ENCODE measurements at regions not wholly inside any gene's neighbourhood (a gene's known extent, or its start where the extent isn't known, plus 50 kb on each side); places are given as distances from the start of the nearest gene placed in this dataset.

- FAIRE-seq (no peak), DNase-seq (ENCODE audit: insufficient read length, low spot score) (no peak)
- TF ChIP-seq TAF1 (IDR thresholded peaks at IDR 0.05; ENCODE audit: low read depth, low read length), result no peak
- TF ChIP-seq POLR2A (IDR thresholded peaks at IDR 0.05; ENCODE audit: low read depth, low read length), result no peak
- TF ChIP-seq POU2F2 (IDR thresholded peaks at IDR 0.05; ENCODE audit: low read depth, low read length), result no peak
- TF ChIP-seq SPI1 (IDR thresholded peaks at IDR 0.05; ENCODE audit: low read depth, low read length), result no peak
- TF ChIP-seq PAX5 (IDR thresholded peaks at IDR 0.05; ENCODE audit: insufficient read depth, low read length, severe bottlenecking), result no peak
- no peak for TF ChIP-seq POLR2AphosphoS5 (IDR thresholded peaks at IDR 0.05; ENCODE audit: low read depth, low read length)
These were observed 67.9 kb downstream of the TTLL2 start for GRCh38 chr6:167392631-167393316.

DNA sequence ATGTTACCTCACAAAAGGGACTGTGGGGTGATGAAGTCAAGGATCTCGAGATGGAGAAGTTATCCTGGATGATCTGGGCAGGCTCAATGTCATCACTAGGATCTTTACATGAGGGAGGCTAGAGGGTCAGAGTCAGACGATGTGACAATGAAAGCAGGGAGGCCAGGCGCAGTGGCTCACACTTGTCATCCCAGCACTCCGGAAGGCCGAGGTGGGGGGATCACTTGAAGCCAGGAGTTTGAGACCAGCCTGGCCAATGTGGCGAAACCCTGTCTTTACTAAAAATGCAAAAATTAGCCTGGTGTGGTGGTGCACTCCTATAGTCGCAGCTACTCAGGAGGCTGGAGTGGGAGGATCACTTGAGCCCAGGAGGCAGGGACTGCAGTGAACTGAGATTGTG is 68.8 kb downstream of the TTLL2 start:
- FAIRE-seq (no peak), DNase-seq (ENCODE audit: insufficient read length, low spot score) (no peak)
- TF ChIP-seq PAX5 (IDR thresholded peaks at IDR 0.05; ENCODE audit: insufficient read depth, low read length, severe bottlenecking), result no peak
- no peak for TF ChIP-seq TAF1 (IDR thresholded peaks at IDR 0.05; ENCODE audit: low read depth, low read length)
- TF ChIP-seq POLR2AphosphoS5 (IDR thresholded peaks at IDR 0.05; ENCODE audit: low read depth, low read length), result no peak
- TF ChIP-seq POLR2A (IDR thresholded peaks at IDR 0.05; ENCODE audit: low read depth, low read length), result no peak
- TF ChIP-seq POU2F2 (IDR thresholded peaks at IDR 0.05; ENCODE audit: low read depth, low read length), result no peak
- TF ChIP-seq SPI1 (IDR thresholded peaks at IDR 0.05; ENCODE audit: low read depth, low read length), result no peak

GRCh38 chr6:167394339-167394738 is 69.5 kb downstream of the TTLL2 start:
- FAIRE-seq, result no peak
- DNase-seq (ENCODE audit: insufficient read length, low spot score), result no peak
- no peak for TF ChIP-seq POLR2AphosphoS5 (IDR thresholded peaks at IDR 0.05; ENCODE audit: low read depth, low read length)
- TF ChIP-seq TAF1 (IDR thresholded peaks at IDR 0.05; ENCODE audit: low read depth, low read length), result no peak
- TF ChIP-seq SPI1 (IDR thresholded peaks at IDR 0.05; ENCODE audit: low read depth, low read length), result no peak
- no peak for TF ChIP-seq POLR2A (IDR thresholded peaks at IDR 0.05; ENCODE audit: low read depth, low read length)
- no peak for TF ChIP-seq PAX5 (IDR thresholded peaks at IDR 0.05; ENCODE audit: insufficient read depth, low read length, severe bottlenecking)
- TF ChIP-seq POU2F2 (IDR thresholded peaks at IDR 0.05; ENCODE audit: low read depth, low read length), result no peak

- DNase-seq (ENCODE audit: insufficient read length, low spot score) (no peak), FAIRE-seq (no peak)
- TF ChIP-seq POLR2AphosphoS5 (IDR thresholded peaks at IDR 0.05; ENCODE audit: low read depth, low read length), result no peak
- TF ChIP-seq TAF1 (IDR thresholded peaks at IDR 0.05; ENCODE audit: low read depth, low read length), result no peak
- TF ChIP-seq PAX5 (IDR thresholded peaks at IDR 0.05; ENCODE audit: insufficient read depth, low read length, severe bottlenecking), result no peak
- no peak for TF ChIP-seq POU2F2 (IDR thresholded peaks at IDR 0.05; ENCODE audit: low read depth, low read length)
- TF ChIP-seq SPI1 (IDR thresholded peaks at IDR 0.05; ENCODE audit: low read depth, low read length), result no peak
- TF ChIP-seq POLR2A (IDR thresholded peaks at IDR 0.05; ENCODE audit: low read depth, low read length), result no peak
These were observed 69.9 kb downstream of the TTLL2 start for GRCh38 chr6:167394820-167395219.

DNA sequence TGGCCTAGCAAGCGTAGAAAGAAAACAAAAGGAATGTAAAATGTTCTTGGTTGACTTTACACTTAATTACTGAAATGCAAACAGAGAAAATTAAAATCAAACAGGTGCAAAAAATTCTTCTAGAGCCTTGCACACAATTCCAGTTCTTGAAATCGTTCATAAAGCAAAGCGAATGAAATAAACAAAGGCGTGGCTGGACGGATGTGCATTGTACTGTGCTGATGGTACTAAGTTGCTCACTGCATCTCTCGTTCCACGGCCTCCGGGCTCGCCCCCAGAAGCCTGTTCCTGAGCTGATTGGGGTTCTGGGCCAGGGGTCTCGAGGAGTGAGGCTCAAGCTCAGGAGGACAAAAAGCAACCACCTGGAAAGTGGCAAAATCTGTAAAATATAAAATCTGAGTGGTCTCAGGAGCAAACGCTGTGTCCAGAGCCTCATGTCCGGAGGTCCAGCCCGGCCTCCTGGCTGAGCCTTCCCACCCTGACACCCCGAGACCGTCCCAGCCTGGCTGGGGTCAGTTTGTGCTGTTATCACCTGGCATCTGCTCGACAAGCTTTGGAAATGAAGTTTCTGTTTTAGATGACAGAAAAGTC is 71.3 kb downstream of the TTLL2 start:
- DNase-seq (ENCODE audit: insufficient read length, low spot score) (no peak), FAIRE-seq (no peak)
- TF ChIP-seq SPI1 (IDR thresholded peaks at IDR 0.05; ENCODE audit: low read depth, low read length) (no peak), PAX5 (IDR thresholded peaks at IDR 0.05; ENCODE audit: insufficient read depth, low read length, severe bottlenecking) (no peak), POU2F2 (IDR thresholded peaks at IDR 0.05; ENCODE audit: low read depth, low read length) (no peak), TAF1 (IDR thresholded peaks at IDR 0.05; ENCODE audit: low read depth, low read length) (no peak), POLR2A (IDR thresholded peaks at IDR 0.05; ENCODE audit: low read depth, low read length) (no peak), POLR2AphosphoS5 (IDR thresholded peaks at IDR 0.05; ENCODE audit: low read depth, low read length) (no peak)

DNA sequence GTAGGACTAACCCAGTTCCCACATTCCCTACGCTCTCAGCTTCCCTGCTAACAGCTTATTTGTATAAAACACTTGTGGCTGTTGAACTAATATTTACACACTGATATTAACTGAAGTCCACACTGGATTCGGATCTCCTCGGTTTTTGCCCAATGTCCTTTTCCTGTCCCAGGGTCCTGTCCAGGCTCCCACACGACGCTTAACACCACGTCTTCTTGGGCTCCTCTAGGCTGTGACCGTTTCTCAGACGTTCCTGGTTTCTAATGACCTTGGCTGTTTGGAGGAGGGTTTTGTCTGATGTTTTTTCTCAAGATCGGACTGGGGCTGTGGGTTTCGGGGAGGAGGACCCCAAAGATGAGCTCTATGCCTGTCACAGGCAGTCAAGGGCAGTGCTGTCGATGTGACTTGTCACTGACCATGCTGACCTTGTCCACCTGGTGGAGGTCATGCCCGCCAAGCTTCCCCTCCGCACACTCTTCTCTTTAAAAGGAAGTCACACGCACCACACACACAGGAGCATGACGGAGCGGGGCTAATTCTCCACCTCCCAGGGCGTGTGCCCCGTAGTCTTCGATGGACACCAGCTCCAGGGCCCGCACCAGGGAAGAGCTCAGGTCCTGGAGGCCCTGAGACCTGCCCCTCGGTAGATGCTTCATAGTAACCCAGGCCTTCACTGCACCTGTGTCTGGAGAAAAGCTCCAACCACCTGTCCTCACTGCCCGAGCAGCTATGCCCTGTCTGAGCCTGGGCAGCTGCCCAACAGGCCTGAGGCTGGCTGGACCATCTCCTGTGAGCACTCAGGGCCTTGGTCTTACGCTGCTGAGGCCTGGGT is 72.0 kb downstream of the TTLL2 start:
- FAIRE-seq, result no peak

GRCh38 chr6:167397712-167398111 is 72.8 kb downstream of the TTLL2 start:
- no peak for TF ChIP-seq POU2F2 (IDR thresholded peaks at IDR 0.05; ENCODE audit: low read depth, low read length)
- TF ChIP-seq POLR2AphosphoS5 (IDR thresholded peaks at IDR 0.05; ENCODE audit: low read depth, low read length), result no peak
- TF ChIP-seq TAF1 (IDR thresholded peaks at IDR 0.05; ENCODE audit: low read depth, low read length), result no peak
- no peak for TF ChIP-seq SPI1 (IDR thresholded peaks at IDR 0.05; ENCODE audit: low read depth, low read length)
- FAIRE-seq (no peak), DNase-seq (ENCODE audit: insufficient read length, low spot score) (no peak)

More for the DNA sequence above, 72.0 kb downstream of the TTLL2 start:
- TF ChIP-seq POLR2A (IDR thresholded peaks at IDR 0.05; ENCODE audit: low read depth, low read length), result no peak
- TF ChIP-seq POLR2AphosphoS5 (IDR thresholded peaks at IDR 0.05; ENCODE audit: low read depth, low read length), result no peak
- TF ChIP-seq POU2F2 (IDR thresholded peaks at IDR 0.05; ENCODE audit: low read depth, low read length), result no peak
- no peak for TF ChIP-seq TAF1 (IDR thresholded peaks at IDR 0.05; ENCODE audit: low read depth, low read length)
- no peak for TF ChIP-seq PAX5 (IDR thresholded peaks at IDR 0.05; ENCODE audit: insufficient read depth, low read length, severe bottlenecking)
- no peak for TF ChIP-seq SPI1 (IDR thresholded peaks at IDR 0.05; ENCODE audit: low read depth, low read length)
- no peak for DNase-seq (ENCODE audit: insufficient read length, low spot score)

DNA sequence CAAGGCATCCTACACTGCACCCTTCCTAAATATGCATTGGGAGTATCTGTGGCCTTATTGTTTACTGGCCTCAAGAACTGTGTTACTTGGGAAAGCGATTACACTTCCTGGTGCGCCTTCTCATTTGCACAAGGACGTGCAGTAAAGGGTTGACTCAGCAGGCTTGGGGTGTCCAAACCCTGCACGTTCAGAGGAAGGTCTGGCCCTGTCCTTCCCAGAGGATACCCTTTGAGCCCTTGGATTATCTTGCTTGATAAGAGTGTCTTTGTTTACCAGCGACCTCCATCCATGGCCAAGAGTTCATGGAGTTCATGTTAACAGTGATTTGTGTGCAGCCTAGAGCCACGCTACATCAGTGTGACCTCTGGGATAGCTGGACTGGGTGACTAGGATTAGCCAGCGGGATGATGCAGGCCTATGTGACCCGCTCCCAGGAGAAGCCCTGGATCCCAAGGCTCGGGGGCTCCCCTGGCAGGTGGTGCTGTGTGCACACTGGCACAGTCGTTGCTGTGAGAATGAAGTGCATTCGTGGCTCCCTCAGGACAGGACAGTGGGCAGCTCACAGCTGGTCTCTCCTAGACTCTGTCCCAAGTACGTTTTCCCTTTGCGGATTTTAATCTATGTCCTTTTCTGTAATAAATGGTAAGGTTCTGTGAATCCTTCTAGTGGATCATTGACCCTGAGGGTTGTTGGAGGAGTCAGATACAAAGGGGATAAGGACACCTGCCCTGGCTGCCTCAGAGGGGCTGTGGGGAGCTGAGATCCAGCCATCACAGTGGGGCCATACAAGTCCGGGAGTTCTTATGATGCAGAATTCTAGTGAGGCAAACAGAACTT is 73.5 kb downstream of the TTLL2 start:
- no peak for TF ChIP-seq POLR2AphosphoS5 (IDR thresholded peaks at IDR 0.05; ENCODE audit: low read depth, low read length)
- FAIRE-seq, result no peak

GRCh38 chr6:167399051-167399387 is 74.1 kb downstream of the TTLL2 start:
- DNase-seq (ENCODE audit: insufficient read length, low spot score) (no peak), FAIRE-seq (no peak)
- TF ChIP-seq PAX5 (IDR thresholded peaks at IDR 0.05; ENCODE audit: insufficient read depth, low read length, severe bottlenecking) (no peak), POLR2AphosphoS5 (IDR thresholded peaks at IDR 0.05; ENCODE audit: low read depth, low read length) (no peak), SPI1 (IDR thresholded peaks at IDR 0.05; ENCODE audit: low read depth, low read length) (no peak), TAF1 (IDR thresholded peaks at IDR 0.05; ENCODE audit: low read depth, low read length) (no peak), POU2F2 (IDR thresholded peaks at IDR 0.05; ENCODE audit: low read depth, low read length) (no peak), POLR2A (IDR thresholded peaks at IDR 0.05; ENCODE audit: low read depth, low read length) (no peak)

More for the DNA sequence above, 73.5 kb downstream of the TTLL2 start:
- no peak for DNase-seq (ENCODE audit: insufficient read length, low spot score)
